MV-4-11 (cell line): ENCODE measurements at regions not wholly inside any gene's neighbourhood (a gene's known extent, or its start where the extent isn't known, plus 50 kb on each side); places are given as distances from the start of the nearest gene placed in this dataset.
A peak's percentile ranks its signal among the peaks of the same experiment; 100 is the strongest.

Experiments used
- DNase-seq: peaks from one replicate; lab custom pipeline; 2025; lab: John Stamatoyannopoulos, UW

- no peak for DNase-seq
Measured at GRCh38 chr7:68671671-68672070, 926.6 kb upstream of the AUTS2 start.

GRCh38 chr7:68674826-68675225, 923.4 kb upstream of the AUTS2 start:
- DNase-seq = no peak

GRCh38 chr7:68676813-68677535, 921.3 kb upstream of the AUTS2 start:
- no peak for DNase-seq

DNA sequence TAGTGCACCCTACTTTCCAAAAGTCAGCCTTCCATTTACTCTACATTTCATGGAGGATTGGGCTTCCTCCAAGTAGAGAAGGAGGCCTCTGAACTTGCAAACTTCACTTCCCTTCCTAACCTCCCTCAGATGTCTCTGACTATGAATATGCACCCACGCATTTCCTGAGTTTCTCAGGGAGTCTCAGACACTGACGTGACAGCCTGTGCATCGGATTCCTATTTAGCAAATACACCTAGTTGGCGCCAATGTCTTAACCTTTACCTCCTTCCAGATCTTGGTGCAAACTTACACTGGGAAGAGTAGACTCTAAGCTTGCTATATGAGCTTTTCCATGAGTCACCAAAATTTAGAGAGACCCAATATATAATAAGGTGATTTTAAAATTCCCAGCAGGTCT, 920.1 kb upstream of the AUTS2 start:
- no peak for DNase-seq

DNA sequence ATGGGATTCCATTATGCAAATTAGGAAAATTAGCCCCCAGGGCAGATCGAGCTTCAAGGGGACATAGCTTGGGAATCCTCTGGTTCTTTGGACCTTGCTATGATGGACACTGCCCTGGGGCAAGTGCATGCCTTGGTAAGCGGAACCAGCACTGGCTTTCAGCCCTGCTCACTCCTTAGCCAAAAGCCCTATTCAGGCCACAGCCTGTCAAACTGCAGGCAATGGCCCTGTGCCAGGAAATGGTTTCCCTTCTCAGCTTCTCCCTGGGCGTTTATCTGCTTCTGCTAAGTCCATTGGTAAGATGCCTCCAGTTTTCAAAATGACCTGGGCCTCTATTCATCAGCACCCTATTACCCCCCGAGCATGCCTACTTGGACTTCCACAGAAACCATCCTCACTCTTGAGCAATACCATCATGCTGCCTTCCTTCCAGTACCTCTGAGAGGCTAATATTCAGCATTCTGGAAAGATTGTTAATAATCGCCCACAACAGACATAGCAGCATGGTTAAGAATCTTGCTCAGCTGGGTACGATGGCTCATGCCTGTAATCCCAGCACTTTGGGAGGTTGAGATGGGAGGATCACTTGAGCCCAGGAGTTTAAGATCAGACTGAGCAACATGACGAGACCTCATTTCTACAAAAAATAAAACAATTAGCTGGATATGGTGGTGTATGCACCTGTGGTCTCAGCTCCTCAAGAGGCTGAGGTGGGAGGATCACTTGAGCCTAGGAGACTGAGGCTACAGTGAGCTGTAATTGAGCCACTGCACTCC, 918.6 kb upstream of the AUTS2 start:
- DNase-seq = no peak

DNA sequence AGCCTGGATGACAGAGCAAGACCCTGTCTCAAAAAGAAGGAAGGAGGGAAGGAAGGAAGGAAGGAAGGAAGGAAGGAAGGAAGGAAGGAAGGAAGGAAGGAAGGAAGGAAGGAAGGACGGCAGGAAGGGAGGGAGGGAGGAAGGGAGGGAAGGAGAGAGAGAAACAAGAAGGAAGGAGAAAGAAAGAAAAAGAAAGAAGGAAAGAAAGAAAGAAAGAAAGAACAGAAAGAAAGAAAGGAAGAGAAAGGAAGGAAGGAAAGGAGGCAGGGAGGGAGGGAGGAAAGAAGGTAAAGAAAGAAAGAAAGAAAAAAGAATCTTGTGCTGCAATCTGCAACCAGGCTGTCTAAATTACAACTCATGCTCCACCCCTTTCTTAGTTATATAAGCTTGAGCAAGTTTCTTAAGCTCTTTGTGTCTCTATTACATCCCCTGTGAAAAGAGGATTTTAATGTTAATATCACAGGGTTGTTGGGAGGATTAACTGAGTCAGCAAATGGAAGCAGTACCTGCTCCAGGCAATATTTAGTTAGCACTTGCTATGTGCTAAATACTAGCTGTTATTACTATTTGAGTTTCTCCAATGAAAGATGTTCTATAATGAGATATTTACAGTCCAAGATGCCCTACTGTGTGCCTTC, 917.9 kb upstream of the AUTS2 start:
- no peak for DNase-seq

DNA sequence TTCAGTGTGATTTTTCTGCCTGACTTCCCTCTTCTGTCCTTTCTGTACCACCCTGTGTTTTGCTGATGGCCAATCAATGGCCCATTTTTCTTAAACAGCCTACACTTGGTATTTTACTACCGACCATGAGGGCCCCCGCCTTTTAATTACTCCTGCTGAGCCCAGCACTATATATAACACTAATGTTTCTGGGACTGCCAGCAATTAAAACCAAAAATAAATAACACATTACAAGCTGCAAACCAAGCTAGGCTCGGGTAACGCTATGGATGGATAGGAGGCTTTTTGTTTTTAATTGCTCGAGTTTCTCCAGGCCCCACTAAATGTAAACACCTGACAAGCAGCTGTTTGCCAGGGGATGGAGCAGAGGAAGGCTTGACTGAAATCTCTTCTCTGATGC, 915.4 kb upstream of the AUTS2 start:
- DNase-seq = no peak

DNA sequence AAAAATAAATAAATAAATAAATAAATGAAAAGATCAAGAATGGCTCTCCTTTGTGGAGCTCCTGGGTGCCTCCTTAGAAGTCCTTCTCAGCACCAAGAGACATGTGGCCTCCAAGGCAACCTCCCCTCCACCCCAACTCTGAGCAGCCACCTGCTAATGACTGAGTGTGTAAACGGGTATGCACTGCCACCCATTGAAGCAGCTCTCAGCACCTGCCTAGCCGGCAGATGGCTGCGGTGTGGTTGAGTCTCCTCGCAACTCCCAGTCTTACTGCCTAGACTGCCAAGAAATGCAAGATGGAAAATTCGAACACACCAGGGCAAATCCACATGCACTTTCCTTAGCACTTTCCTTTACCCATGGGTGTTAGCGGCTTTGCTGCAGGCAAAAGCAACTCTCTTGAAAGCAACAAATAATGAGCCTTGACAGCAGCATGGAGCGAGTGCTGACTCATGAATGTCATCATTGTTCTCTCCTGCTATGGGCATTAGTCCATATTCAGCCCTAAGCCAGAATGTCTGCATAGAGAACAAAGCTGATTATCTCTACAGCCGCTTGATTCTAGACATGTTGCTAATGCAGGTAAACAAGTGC, 913.9 kb upstream of the AUTS2 start:
- no peak for DNase-seq

DNA sequence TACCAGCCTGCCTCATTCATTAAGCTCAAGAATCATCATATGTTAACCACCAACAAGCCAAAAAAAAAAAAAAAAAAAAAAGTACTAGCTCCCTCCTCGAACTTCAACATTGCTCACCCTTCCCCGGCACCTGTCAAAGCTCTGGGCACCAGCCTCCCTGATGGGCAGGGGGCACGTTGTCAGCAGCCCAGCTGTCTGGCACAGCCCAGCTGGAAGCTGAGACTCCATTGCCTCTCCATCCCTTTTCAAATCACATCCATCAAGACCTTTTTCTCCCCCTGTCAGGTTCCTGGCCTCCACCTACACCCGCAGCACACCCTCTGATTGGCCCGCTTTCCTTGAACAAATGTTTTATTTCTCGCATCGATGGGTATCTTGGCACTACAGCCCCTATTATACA, 913.3 kb upstream of the AUTS2 start:
- DNase-seq = no peak

DNA sequence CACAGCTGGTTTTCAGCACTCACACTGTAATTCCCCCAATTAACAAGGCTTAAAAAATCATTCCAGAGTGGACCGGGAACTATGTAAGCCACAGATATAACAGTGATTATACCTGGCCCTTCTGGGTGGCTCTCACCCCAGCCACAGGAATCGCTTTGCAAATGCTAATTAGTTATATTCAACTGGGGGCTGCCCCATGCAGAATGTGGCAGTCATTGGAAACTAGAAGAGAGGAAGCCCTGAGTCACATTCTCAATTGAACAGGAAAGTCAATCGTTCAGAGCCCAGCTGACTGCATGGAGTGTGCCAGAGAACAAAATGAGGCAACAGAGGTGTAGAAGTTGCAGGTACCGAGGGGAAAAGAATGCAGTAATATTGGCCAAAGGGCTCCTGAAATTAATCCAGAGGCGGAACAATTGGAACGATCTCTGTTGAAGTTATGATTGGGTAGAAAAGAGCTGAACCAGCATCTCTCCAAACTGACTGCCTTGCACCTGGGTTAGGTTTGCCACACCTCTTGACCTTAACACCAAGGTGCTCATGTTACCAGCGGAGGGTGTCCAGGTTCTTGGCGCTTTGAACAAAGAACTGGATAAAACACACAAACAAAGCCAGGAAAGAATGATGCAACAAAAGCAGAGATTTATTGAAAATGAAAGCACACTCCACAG, 909.7 kb upstream of the AUTS2 start:
- no peak for DNase-seq

DNA sequence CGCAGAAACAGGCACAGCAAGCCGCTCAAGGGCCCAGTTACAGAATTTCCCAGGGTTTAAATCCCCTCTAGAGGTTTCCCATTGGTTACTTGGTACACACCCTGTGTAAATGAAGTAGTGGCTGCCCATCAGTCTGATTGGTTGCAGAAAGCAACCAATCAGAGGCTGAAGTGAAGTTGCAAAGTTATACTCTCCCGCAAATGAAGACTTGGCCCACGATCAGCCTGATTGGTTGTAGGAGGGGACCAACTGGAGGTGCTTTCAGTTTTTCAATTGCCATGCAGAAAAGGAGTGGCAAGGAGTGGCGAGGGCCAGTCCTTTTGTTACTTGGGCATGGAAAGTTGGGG, 909.2 kb upstream of the AUTS2 start:
- no peak for DNase-seq

- DNase-seq = no peak
Measured at GRCh38 chr7:68691261-68692216, 906.7 kb upstream of the AUTS2 start.

GRCh38 chr7:68692511-68692910, 905.8 kb upstream of the AUTS2 start:
- DNase-seq = no peak

GRCh38 chr7:68694656-68695055, 903.6 kb upstream of the AUTS2 start:
- DNase-seq = peak; percentile 2

DNA sequence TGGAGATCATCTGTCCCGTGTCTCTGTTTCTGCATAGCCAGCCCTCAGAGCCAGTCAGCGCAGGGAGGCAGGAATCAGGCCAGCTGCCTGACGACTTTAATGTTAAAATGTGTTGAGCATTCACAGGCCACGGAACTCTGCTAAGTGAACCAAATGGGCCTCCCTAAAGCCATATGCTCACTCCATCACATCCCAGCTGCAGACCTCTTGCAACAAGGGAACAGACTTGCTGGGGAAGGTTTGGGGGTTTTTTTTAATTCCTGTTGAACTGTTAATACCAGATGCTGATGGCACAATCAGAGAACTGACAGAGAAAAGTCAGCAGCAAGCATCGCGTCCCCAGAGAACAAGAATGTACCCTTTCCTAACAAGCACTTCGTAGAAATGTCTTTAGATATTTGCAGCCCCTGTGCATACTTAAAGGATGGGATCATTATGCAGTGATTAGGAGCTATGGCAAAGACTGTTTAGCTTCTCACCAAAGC, 900.4 kb upstream of the AUTS2 start:
- DNase-seq = no peak

DNA sequence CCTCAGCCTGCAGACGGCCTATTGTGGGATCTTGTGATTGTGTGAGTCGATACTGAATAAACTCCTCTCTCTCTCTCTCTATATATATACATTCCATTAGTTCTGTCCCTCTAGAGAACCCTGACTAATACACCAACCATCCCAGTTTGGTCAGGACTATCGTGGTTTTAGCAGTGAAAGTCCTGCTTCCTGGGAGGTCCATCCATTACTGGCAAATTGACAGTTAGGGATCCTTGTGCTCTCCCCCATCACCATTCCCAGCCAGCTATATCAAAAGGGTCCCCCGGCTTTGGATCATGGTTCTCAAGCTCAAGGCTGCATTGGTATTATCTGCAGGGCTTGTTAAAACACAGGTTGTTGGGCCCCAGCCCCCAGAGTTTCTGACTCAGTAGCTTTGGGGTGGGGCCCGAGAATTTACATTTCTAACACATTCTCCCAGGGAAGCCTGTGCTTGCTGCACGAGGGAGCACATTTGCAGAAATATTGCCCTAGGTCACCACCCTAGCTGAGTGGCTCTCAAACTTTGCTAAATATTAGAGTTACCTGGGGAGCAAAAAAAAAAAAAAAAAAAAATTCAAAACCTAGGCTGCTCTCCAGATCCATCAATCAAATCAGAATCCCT, 899.1 kb upstream of the AUTS2 start:
- DNase-seq = no peak

DNA sequence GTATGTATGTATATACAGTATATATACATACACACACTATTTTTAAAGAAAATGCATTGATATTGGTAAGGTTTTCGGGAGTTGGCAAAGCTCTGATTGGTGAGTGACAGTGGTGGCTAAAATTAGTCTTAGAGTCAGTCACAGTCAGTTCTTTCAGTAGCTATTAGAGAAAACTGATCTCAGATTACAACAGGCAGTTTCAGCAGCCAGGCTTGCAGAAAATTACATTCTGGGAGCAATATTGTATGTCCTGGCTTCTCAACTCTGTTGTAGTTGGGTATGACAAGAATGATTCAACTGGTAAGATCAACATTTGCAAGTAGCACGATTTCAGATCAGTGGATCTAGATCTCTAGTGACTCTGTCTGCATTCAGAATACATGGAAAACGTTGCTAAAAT, 897.9 kb upstream of the AUTS2 start:
- DNase-seq = no peak

- peak; percentile 76 for DNase-seq
Measured at GRCh38 chr7:68706291-68706690, 892.0 kb upstream of the AUTS2 start.

DNA sequence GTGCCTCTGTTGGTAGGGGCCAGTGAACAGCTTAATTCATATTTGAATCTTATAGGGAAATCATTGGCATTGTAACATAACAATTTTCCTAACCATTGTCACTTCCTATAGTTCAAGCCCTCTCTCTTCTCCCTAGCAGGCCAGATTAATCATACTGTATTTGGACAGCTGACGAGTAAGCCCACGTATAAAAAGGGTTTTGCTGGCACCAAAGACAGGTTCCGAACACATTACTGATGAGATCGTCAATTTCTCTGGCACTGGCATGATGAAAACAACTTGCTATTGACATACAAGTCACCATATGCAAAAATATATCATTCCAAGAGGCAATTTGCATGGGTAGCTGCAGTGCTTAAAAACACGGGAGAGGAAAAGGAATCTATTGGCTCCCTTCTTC, 891.1 kb upstream of the AUTS2 start:
- DNase-seq = no peak

GRCh38 chr7:68707958-68708357, 890.3 kb upstream of the AUTS2 start:
- peak; percentile 2 for DNase-seq
